ENCODE measurements at regions not wholly inside any gene's neighbourhood (a gene's known extent, or its start where the extent isn't known, plus 50 kb on each side); places are given as distances from the start of the nearest gene placed in this dataset.

DNA sequence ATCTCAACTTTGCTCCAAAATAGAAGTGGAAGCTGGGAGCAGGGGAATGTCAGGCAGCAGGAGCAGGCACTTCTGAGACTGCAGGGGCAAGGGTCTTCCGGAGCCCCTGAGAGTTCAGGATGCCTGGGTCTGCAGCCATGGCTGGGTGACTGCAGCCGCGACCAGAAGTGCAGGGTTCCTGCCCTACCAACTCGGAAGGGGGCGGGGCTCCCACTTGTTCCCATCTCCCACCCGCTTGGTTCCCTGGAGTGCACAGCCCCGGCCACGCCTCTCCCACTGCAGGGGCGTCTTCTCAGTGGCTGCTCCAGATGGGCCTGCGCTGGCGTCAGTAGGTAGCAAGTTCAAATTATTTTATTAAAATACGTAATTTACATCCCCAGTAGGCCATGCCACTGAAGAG is 1631.7 kb downstream of the OLFM4 start:
- TF ChIP-seq, protein P1, sequence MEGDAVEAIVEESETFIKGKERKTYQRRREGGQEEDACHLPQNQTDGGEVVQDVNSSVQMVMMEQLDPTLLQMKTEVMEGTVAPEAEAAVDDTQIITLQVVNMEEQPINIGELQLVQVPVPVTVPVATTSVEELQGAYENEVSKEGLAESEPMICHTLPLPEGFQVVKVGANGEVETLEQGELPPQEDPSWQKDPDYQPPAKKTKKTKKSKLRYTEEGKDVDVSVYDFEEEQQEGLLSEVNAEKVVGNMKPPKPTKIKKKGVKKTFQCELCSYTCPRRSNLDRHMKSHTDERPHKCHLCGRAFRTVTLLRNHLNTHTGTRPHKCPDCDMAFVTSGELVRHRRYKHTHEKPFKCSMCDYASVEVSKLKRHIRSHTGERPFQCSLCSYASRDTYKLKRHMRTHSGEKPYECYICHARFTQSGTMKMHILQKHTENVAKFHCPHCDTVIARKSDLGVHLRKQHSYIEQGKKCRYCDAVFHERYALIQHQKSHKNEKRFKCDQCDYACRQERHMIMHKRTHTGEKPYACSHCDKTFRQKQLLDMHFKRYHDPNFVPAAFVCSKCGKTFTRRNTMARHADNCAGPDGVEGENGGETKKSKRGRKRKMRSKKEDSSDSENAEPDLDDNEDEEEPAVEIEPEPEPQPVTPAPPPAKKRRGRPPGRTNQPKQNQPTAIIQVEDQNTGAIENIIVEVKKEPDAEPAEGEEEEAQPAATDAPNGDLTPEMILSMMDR (IDR thresholded peaks at IDR 0.05) = no peak
- no peak for TF ChIP-seq POLR2A (IDR thresholded peaks at IDR 0.05)
- no peak for DNase-seq
- Histone ChIP-seq H3K4me3 (no peak overlapping the region), H3K27me3 (no peaks in the 10 kb centered on the region), H3K36me3 (no peaks in the 10 kb centered on the region), H3K4me1 (no peaks in the 10 kb centered on the region), H3K27ac (no peak overlapping the region), H3K9me3 (no peaks in the 10 kb centered on the region)

DNA sequence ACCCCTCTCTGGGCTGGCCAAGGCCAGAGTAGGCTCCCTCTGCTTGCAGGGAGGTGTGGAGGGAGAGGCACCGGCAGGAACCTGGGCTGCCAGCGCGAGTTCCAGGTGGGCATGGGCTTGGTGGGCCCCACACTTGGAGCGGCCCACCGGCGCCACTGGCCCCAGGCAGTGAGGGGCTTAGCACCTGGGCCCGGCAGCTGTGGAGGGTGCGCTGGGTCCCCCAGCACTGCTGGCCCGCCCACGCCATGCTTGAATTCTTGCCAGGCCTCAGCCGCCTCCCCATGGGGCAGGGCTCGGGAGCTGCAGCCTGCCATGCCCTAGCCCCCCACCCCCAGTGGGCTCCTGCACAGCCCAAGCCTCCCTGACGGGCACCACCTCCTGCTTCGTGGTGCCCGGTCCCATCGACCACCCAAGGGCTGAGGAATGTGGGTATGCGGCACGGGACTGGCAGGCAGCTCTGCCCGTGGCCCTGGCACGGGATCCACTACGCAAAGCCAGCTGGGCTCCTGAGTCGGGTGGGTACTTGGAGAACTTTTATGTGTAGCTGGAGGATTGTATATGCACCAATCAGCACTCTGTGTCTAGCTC is 1648.0 kb downstream of the OLFM4 start:
- Histone ChIP-seq H3K27me3 (no peaks in the 10 kb centered on the region), H3K36me3 (no peaks in the 10 kb centered on the region), H3K27ac (no peak overlapping the region), H3K4me3 (no peak overlapping the region), H3K4me1 (no peaks in the 10 kb centered on the region), H3K9me3 (no peaks in the 10 kb centered on the region)
- no peak for DNase-seq
- TF ChIP-seq, protein P1 (IDR thresholded peaks at IDR 0.05) = no peak
- TF ChIP-seq POLR2A (IDR thresholded peaks at IDR 0.05) = no peak

DNA sequence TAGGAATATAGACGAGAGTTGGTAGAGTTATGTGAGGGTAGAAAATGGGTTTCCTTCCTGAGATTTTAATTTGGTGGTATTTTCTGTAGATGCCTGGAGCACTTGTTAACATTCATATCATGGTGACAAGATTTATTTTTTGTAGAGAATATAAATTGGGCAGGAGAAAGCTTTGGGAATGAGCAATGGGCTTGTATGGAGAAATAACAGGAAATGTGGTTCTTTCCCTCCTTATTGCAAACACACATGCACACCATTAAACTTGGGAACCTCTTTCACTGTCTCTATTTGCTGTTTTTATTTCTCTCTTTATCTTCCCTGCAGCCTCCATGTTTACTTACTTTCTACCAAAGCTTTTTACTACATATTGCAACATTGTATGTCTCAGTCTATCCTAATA is 1653.6 kb downstream of the OLFM4 start:
- H3K27me3 ChIP-seq = no peaks in the 10 kb centered on the region
- no peaks in the 10 kb centered on the region for H3K4me1 ChIP-seq
- no peak overlapping the region for H3K4me3 ChIP-seq
- H3K9me3 ChIP-seq = no peaks in the 10 kb centered on the region
- H3K27ac ChIP-seq = no peak overlapping the region
- DNase-seq = no peak
- no peak for TF ChIP-seq POLR2A (IDR thresholded peaks at IDR 0.05)
- TF ChIP-seq, protein P1 (IDR thresholded peaks at IDR 0.05) = no peak
- no peaks in the 10 kb centered on the region for H3K36me3 ChIP-seq

DNA sequence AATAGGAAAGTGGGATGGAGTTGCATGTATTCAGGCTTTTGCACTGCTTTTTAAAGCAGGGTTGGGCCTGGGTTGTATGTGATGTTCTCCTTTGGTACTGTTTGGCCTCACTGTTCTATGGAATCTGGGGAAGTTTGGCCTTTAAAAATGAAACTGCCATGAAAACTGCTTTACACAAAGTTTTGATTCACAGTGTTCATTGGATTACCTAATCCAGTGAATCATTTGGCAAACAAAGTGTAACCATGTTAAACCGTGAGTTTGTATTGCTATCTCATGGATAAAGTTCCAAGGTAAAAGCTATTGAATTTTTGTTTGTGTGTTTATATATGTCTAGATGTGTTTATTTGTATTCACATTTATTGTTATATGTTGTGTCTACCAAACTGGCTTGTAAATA is 1658.6 kb downstream of the OLFM4 start:
- H3K36me3 ChIP-seq = no peaks in the 10 kb centered on the region
- H3K4me3 ChIP-seq = no peak overlapping the region
- H3K4me1 ChIP-seq = no peaks in the 10 kb centered on the region
- DNase-seq = no peak
- no peak overlapping the region for H3K27ac ChIP-seq
- no peaks in the 10 kb centered on the region for H3K27me3 ChIP-seq
- no peaks in the 10 kb centered on the region for H3K9me3 ChIP-seq
- no peak for TF ChIP-seq POLR2A (IDR thresholded peaks at IDR 0.05)
- TF ChIP-seq, protein P1 (IDR thresholded peaks at IDR 0.05) = no peak

DNA sequence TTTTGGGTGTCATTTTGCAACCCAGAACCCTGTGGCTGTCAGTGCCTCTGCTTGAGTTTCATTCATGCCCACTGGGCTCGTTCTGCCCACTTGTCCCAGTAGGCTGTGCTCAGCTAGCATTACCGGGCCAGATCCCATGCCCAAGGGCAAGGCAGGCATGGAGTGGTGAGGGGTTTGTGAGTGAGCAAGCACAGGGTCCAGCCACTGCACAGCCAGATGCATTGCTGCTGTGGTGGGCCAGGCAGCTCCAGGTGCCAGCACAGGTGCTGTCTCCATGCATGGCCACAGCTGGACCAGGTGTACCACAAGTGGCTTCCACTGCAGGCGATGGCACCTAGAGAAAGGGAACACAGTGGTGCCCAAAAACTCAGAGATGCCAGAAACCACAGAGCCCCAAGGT is 1671.2 kb downstream of the OLFM4 start:
- Histone ChIP-seq H3K4me1 (no peaks in the 10 kb centered on the region), H3K4me3 (no peak overlapping the region), H3K9me3 (no peaks in the 10 kb centered on the region), H3K27ac (no peak overlapping the region), H3K27me3 (no peaks in the 10 kb centered on the region), H3K36me3 (no peaks in the 10 kb centered on the region)
- no peak for DNase-seq
- TF ChIP-seq, protein P1 (IDR thresholded peaks at IDR 0.05) = no peak
- no peak for TF ChIP-seq POLR2A (IDR thresholded peaks at IDR 0.05)

DNA sequence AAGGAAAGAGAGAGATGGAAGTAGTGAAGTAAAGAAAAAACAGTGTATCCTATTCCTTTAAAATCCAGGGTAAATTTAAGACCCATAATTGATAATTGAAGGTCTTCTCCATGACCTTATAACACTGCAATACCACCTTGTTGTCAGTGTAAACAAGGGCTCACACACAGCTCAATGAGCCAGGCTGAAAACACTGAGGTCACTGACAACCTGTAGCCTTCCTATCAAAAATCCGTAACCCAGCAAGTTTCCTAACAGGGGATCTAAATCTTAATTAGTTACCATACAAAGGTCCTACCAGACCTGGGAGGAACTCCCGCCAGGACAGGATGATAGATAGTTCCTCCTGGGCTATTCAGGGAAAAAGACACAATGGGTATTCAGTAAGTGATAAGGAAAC is 1677.1 kb downstream of the OLFM4 start:
- Histone ChIP-seq H3K36me3 (no peaks in the 10 kb centered on the region), H3K27me3 (no peaks in the 10 kb centered on the region), H3K27ac (no peak overlapping the region), H3K9me3 (no peaks in the 10 kb centered on the region), H3K4me3 (no peak overlapping the region), H3K4me1 (no peaks in the 10 kb centered on the region)
- no peak for TF ChIP-seq POLR2A (IDR thresholded peaks at IDR 0.05)
- TF ChIP-seq, protein P1 (IDR thresholded peaks at IDR 0.05) = no peak
- DNase-seq = no peak

All from Peyer's patch (tissue), 4 donors.